ENCODE measurements at regions not wholly inside any gene's neighbourhood (a gene's known extent, or its start where the extent isn't known, plus 50 kb on each side); places are given as distances from the start of the nearest gene placed in this dataset.

GRCh38 chr9:113741886-113742854, 133.9 kb upstream of the ZNF618 start:
- no peaks in the 10 kb centered on the region for H3K4me1 ChIP-seq (ENCODE audit: control insufficient read depth in 2 of 2, insufficient read depth in 2 of 2, low read length in 2 of 2)
- WGBS = 78% methylated on average over 12 of the region's 12 CpGs
- no peaks in the 10 kb centered on the region for H3K27me3 ChIP-seq (ENCODE audit: control insufficient read depth in 2 of 2, insufficient read depth in 1 of 2, low read length in 1 of 2)
- H3K27ac ChIP-seq (ENCODE audit: low read depth in 1 of 2, low read length in 1 of 2) = no peak overlapping the region
- H3K9me3 ChIP-seq (ENCODE audit: control insufficient read depth in 2 of 2, insufficient read depth in 1 of 2, low read length in 1 of 2) = no peaks in the 10 kb centered on the region
- no peak for DNase-seq (ENCODE audit: low read depth in 6 of 9, low spot score in 9 of 9)
- H3K4me3 ChIP-seq (ENCODE audit: low read length in 2 of 2) = no peak overlapping the region
- H3K36me3 ChIP-seq (ENCODE audit: control insufficient read depth in 2 of 2, insufficient read depth in 2 of 2, low read length in 1 of 2) = no peaks in the 10 kb centered on the region

DNA sequence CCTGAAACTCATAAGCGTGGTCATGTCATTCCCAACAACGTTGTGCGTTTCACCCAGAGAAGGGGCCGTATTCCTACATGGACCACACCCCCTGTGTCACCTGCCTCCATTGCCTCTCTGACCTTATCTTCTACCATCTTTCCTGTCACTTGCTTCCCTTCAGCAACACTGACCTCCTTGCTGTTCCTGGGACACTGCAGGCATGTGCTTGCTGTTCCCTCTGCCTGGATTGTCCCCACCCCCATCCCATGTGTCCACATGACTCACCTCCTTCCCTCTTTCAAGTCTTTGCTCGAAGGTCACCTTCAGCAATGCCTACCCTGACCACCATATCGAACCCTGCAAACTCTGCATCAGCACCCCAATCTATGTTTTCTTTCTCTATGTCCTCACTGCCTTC, 133.2 kb upstream of the ZNF618 start:
- Histone ChIP-seq H3K9me3 (ENCODE audit: control insufficient read depth in 2 of 2, insufficient read depth in 1 of 2, low read length in 1 of 2) (no peaks in the 10 kb centered on the region), H3K4me3 (ENCODE audit: low read length in 2 of 2) (no peak overlapping the region), H3K36me3 (ENCODE audit: control insufficient read depth in 2 of 2, insufficient read depth in 2 of 2, low read length in 1 of 2) (no peaks in the 10 kb centered on the region), H3K27ac (ENCODE audit: low read depth in 1 of 2, low read length in 1 of 2) (no peak overlapping the region), H3K27me3 (ENCODE audit: control insufficient read depth in 2 of 2, insufficient read depth in 1 of 2, low read length in 1 of 2) (no peaks in the 10 kb centered on the region), H3K4me1 (ENCODE audit: control insufficient read depth in 2 of 2, insufficient read depth in 2 of 2, low read length in 2 of 2) (no peaks in the 10 kb centered on the region)
- 91% methylated on average over 6 of the region's 6 CpGs for WGBS
- no peak for DNase-seq (ENCODE audit: low read depth in 6 of 9, low spot score in 9 of 9)

DNA sequence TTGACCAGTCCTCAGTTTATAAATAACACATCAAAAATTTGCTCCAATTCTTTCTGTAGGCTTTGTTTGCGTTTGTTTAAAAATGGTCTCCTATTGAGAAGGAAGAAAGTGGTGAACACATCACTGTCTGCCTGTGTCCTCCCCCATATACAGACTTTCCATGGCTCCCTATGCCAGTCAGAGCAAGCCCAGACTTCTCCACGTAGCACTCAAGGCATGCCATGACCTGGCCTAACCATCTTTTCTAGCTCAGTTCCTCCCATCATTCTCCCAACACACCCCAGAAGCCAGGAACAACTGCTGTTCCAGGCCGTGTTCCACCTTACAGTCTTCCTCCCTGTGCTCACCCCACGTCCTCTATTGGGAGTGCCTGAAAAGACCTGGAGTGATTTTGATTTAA, 129.6 kb upstream of the ZNF618 start:
- WGBS = 78% methylated on average over 4 of the region's 4 CpGs
- DNase-seq (ENCODE audit: low read depth in 6 of 9, low spot score in 9 of 9) = no peak
- no peaks in the 10 kb centered on the region for H3K36me3 ChIP-seq (ENCODE audit: control insufficient read depth in 2 of 2, insufficient read depth in 2 of 2, low read length in 1 of 2)
- no peaks in the 10 kb centered on the region for H3K4me1 ChIP-seq (ENCODE audit: control insufficient read depth in 2 of 2, insufficient read depth in 2 of 2, low read length in 2 of 2)
- no peaks in the 10 kb centered on the region for H3K9me3 ChIP-seq (ENCODE audit: control insufficient read depth in 2 of 2, insufficient read depth in 1 of 2, low read length in 1 of 2)
- no peaks in the 10 kb centered on the region for H3K27me3 ChIP-seq (ENCODE audit: control insufficient read depth in 2 of 2, insufficient read depth in 1 of 2, low read length in 1 of 2)
- no peak overlapping the region for H3K4me3 ChIP-seq (ENCODE audit: low read length in 2 of 2)
- H3K27ac ChIP-seq (ENCODE audit: low read depth in 1 of 2, low read length in 1 of 2) = no peak overlapping the region

GRCh38 chr9:113748135-113748534, 128.0 kb upstream of the ZNF618 start:
- Histone ChIP-seq H3K36me3 (ENCODE audit: control insufficient read depth in 2 of 2, insufficient read depth in 2 of 2, low read length in 1 of 2) (no peaks in the 10 kb centered on the region), H3K27ac (ENCODE audit: low read depth in 1 of 2, low read length in 1 of 2) (no peak overlapping the region), H3K9me3 (ENCODE audit: control insufficient read depth in 2 of 2, insufficient read depth in 1 of 2, low read length in 1 of 2) (no peaks in the 10 kb centered on the region), H3K4me1 (ENCODE audit: control insufficient read depth in 2 of 2, insufficient read depth in 2 of 2, low read length in 2 of 2) (no peaks in the 10 kb centered on the region), H3K4me3 (ENCODE audit: low read length in 2 of 2) (no peak overlapping the region), H3K27me3 (ENCODE audit: control insufficient read depth in 2 of 2, insufficient read depth in 1 of 2, low read length in 1 of 2) (no peaks in the 10 kb centered on the region)
- DNase-seq (ENCODE audit: low read depth in 6 of 9, low spot score in 9 of 9) = no peak

- no peak overlapping the region for H3K27ac ChIP-seq (ENCODE audit: low read depth in 1 of 2, low read length in 1 of 2)
- DNase-seq (ENCODE audit: low read depth in 6 of 9, low spot score in 9 of 9) = no peak
- H3K9me3 ChIP-seq (ENCODE audit: control insufficient read depth in 2 of 2, insufficient read depth in 1 of 2, low read length in 1 of 2) = no peaks in the 10 kb centered on the region
- no peaks in the 10 kb centered on the region for H3K4me1 ChIP-seq (ENCODE audit: control insufficient read depth in 2 of 2, insufficient read depth in 2 of 2, low read length in 2 of 2)
- no peaks in the 10 kb centered on the region for H3K27me3 ChIP-seq (ENCODE audit: control insufficient read depth in 2 of 2, insufficient read depth in 1 of 2, low read length in 1 of 2)
- H3K36me3 ChIP-seq (ENCODE audit: control insufficient read depth in 2 of 2, insufficient read depth in 2 of 2, low read length in 1 of 2) = no peaks in the 10 kb centered on the region
- WGBS = 91% methylated on average over 7 of the region's 7 CpGs
- no peak overlapping the region for H3K4me3 ChIP-seq (ENCODE audit: low read length in 2 of 2)
Observed at GRCh38 chr9:113753398-113754119, 122.5 kb upstream of the ZNF618 start.

DNA sequence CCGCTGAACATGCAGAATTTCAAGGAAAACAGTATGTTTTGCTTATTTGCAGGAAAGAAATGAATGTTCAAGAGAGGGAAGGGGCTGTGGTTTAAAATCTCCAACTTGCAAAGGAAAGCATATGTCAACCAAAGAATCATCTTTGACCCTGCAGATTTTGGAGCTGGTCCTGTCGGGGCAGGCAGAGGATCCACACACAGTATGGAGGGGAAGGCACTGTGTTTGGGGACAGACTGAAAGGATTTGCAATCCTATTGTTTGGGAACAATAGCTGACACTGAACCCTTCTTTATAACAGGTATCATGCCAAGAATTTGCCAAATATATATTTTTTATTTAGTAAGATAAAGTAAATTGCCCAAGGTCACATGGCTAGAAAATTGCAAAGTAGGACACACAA, 121.4 kb upstream of the ZNF618 start:
- DNase-seq (ENCODE audit: low read depth in 6 of 9, low spot score in 9 of 9) = no peak

GRCh38 chr9:113755433-113755832, 120.7 kb upstream of the ZNF618 start:
- Histone ChIP-seq H3K4me1 (ENCODE audit: control insufficient read depth in 2 of 2, insufficient read depth in 2 of 2, low read length in 2 of 2) (no peaks in the 10 kb centered on the region), H3K27me3 (ENCODE audit: control insufficient read depth in 2 of 2, insufficient read depth in 1 of 2, low read length in 1 of 2) (no peaks in the 10 kb centered on the region), H3K36me3 (ENCODE audit: control insufficient read depth in 2 of 2, insufficient read depth in 2 of 2, low read length in 1 of 2) (no peaks in the 10 kb centered on the region), H3K27ac (ENCODE audit: low read depth in 1 of 2, low read length in 1 of 2) (no peak overlapping the region), H3K9me3 (ENCODE audit: control insufficient read depth in 2 of 2, insufficient read depth in 1 of 2, low read length in 1 of 2) (no peaks in the 10 kb centered on the region), H3K4me3 (ENCODE audit: low read length in 2 of 2) (no peak overlapping the region)
- 96% methylated on average over 4 of the region's 4 CpGs for WGBS
- DNase-seq (ENCODE audit: low read depth in 6 of 9, low spot score in 9 of 9) = no peak

More for the DNA sequence above, 121.4 kb upstream of the ZNF618 start:
- Histone ChIP-seq H3K27me3 (ENCODE audit: control insufficient read depth in 2 of 2, insufficient read depth in 1 of 2, low read length in 1 of 2) (no peaks in the 10 kb centered on the region), H3K9me3 (ENCODE audit: control insufficient read depth in 2 of 2, insufficient read depth in 1 of 2, low read length in 1 of 2) (no peaks in the 10 kb centered on the region), H3K4me1 (ENCODE audit: control insufficient read depth in 2 of 2, insufficient read depth in 2 of 2, low read length in 2 of 2) (no peaks in the 10 kb centered on the region), H3K36me3 (ENCODE audit: control insufficient read depth in 2 of 2, insufficient read depth in 2 of 2, low read length in 1 of 2) (no peaks in the 10 kb centered on the region), H3K27ac (ENCODE audit: low read depth in 1 of 2, low read length in 1 of 2) (no peak overlapping the region), H3K4me3 (ENCODE audit: low read length in 2 of 2) (no peak overlapping the region)
- WGBS = 91% methylated on average over 2 of the region's 2 CpGs

- Histone ChIP-seq H3K27me3 (ENCODE audit: control insufficient read depth in 2 of 2, insufficient read depth in 1 of 2, low read length in 1 of 2) (no peaks in the 10 kb centered on the region), H3K36me3 (ENCODE audit: control insufficient read depth in 2 of 2, insufficient read depth in 2 of 2, low read length in 1 of 2) (no peaks in the 10 kb centered on the region), H3K4me1 (ENCODE audit: control insufficient read depth in 2 of 2, insufficient read depth in 2 of 2, low read length in 2 of 2) (no peaks in the 10 kb centered on the region), H3K4me3 (ENCODE audit: low read length in 2 of 2) (no peak overlapping the region), H3K9me3 (ENCODE audit: control insufficient read depth in 2 of 2, insufficient read depth in 1 of 2, low read length in 1 of 2) (no peaks in the 10 kb centered on the region), H3K27ac (ENCODE audit: low read depth in 1 of 2, low read length in 1 of 2) (no peak overlapping the region)
- DNase-seq (ENCODE audit: low read depth in 6 of 9, low spot score in 9 of 9) = no peak
- 97% methylated on average over 3 of the region's 3 CpGs for WGBS
Observed at GRCh38 chr9:113756476-113757192, 119.5 kb upstream of the ZNF618 start.

DNA sequence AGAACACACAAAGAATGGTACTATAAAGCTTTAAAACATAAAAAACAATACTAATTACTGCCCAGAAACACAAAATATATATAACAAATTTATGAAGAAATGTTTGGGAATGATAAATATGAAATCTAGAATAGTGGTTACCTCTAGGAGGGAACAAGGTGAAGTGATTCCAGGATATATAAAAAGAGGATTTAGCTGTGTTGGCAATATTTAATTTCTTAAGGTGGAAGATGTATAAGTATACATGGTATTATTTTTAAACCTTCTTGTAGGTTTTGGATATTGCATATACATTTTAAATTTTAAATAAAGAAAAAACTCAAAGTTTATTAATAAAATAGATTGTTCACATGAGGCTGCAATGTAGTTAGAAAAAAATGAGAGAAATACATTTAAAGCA, 112.7 kb upstream of the ZNF618 start:
- Histone ChIP-seq H3K27me3 (ENCODE audit: control insufficient read depth in 2 of 2, insufficient read depth in 1 of 2, low read length in 1 of 2) (no peaks in the 10 kb centered on the region), H3K27ac (ENCODE audit: low read depth in 1 of 2, low read length in 1 of 2) (no peak overlapping the region), H3K9me3 (ENCODE audit: control insufficient read depth in 2 of 2, insufficient read depth in 1 of 2, low read length in 1 of 2) (no peaks in the 10 kb centered on the region), H3K4me1 (ENCODE audit: control insufficient read depth in 2 of 2, insufficient read depth in 2 of 2, low read length in 2 of 2) (no peaks in the 10 kb centered on the region), H3K4me3 (ENCODE audit: low read length in 2 of 2) (no peak overlapping the region), H3K36me3 (ENCODE audit: control insufficient read depth in 2 of 2, insufficient read depth in 2 of 2, low read length in 1 of 2) (no peaks in the 10 kb centered on the region)
- no peak for DNase-seq (ENCODE audit: low read depth in 6 of 9, low spot score in 9 of 9)

Data from thymus (tissue), 11 donors.